ENCODE measurements at regions not wholly inside any gene's neighbourhood (a gene's known extent, or its start where the extent isn't known, plus 50 kb on each side); places are given as distances from the start of the nearest gene placed in this dataset.

- Histone ChIP-seq H3K4me3 (ENCODE audit: extremely low read depth in 1 of 4, insufficient read depth in 2 of 4, low read depth in 3 of 4, low read length in 4 of 4) (no peak overlapping the region), H3K27me3 (replicated peaks in 1 of 4; ENCODE audit: control insufficient read depth in 3 of 4, extremely low read depth in 1 of 4, insufficient read depth in 3 of 4, low read length in 3 of 4) (no peaks in the 10 kb centered on the region), H3K4me2 (ENCODE audit: insufficient read depth in 1 of 2, low read depth in 2 of 2, low read length in 2 of 2) (no peak overlapping the region), H2BK12ac (ENCODE audit: low read depth, low read length) (no peak overlapping the region), H3K36me3 (ENCODE audit: control insufficient read depth in 2 of 4, insufficient read depth in 4 of 4, low read length in 3 of 4) (no peaks in the 10 kb centered on the region), H2BK20ac (ENCODE audit: low read length) (no peak overlapping the region), H3K14ac (ENCODE audit: insufficient read length) (no peak overlapping the region), H3K18ac (ENCODE audit: extremely low read depth, low read length) (no peak overlapping the region), H4K5ac (ENCODE audit: insufficient read length, low read depth, low read length) (no peak overlapping the region), H2BK5ac (ENCODE audit: low read depth, low read length) (no peak overlapping the region), H2AK5ac (ENCODE audit: low read depth, low read length) (no peak overlapping the region), H2AFZ (ENCODE audit: low read length) (no peak overlapping the region), H2BK120ac (replicated peaks; ENCODE audit: low read depth, low read length) (no peak overlapping the region), H3K4ac (replicated peaks; ENCODE audit: insufficient read length, low read depth, low read length) (no peak overlapping the region), H4K8ac (ENCODE audit: extremely low read depth, insufficient read depth, low read length) (no peak overlapping the region), H3K23me2 (ENCODE audit: low read depth, low read length) (no peaks in the 10 kb centered on the region), H3K27ac (ENCODE audit: low read depth, low read length) (no peak overlapping the region), H3K56ac (replicated peaks; ENCODE audit: insufficient read length, low read depth, low read length) (no peak overlapping the region), H3K79me2 (ENCODE audit: control insufficient read depth in 1 of 2, insufficient read depth in 2 of 2, low read length in 2 of 2) (no peaks in the 10 kb centered on the region), H4K91ac (replicated peaks; ENCODE audit: insufficient read length, low read length) (no peak overlapping the region), H2BK15ac (ENCODE audit: low read length) (no peak overlapping the region), H3K23ac (ENCODE audit: insufficient read length) (no peak overlapping the region), H3K9ac (replicated peaks in 1 of 4; ENCODE audit: extremely low read depth in 1 of 4, low read depth in 3 of 4, low read length in 3 of 4) (no peak overlapping the region), H3K4me1 (replicated peaks in 1 of 4; ENCODE audit: control insufficient read depth in 3 of 4, insufficient read depth in 4 of 4, low read length in 3 of 4) (no peaks in the 10 kb centered on the region), H4K20me1 (replicated peaks in 1 of 2; ENCODE audit: control insufficient read depth in 1 of 2, insufficient read depth in 2 of 2, low read length in 2 of 2) (no peaks in the 10 kb centered on the region), H3K9me3 (ENCODE audit: insufficient read depth in 2 of 2, low read depth in 1 of 2, low read length in 1 of 2) (no peaks in the 10 kb centered on the region), H3K79me1 (ENCODE audit: low read depth, low read length) (no peaks in the 10 kb centered on the region)
- ChIA-PET POLR2A (ENCODE audit: partially characterized antibody) (no interaction called here), CTCF (ENCODE audit: partially characterized antibody) (interaction anchor here (1.3 kb wide), 1 partner anchor 23 kb away, joined by 4 read pairs; no protein-coding TSS in a partner anchor)
- DNase-seq (ENCODE audit: low read depth in 1 of 2, low spot score in 2 of 2) (no peak), FAIRE-seq (no peak)
- WGBS, 2 experiments (ENCODE audit: extremely low coverage in 1 of 2, insufficient coverage in 1 of 2, insufficient read length in 1 of 2, insufficient replicate concordance in 2 of 2, low coverage in 1 of 2, low lambda C conversion rate in 2 of 2, missing lambda C conversion rate in 1 of 2) = 91% methylated on average over 1 of the region's 1 CpG; no CpG with 5 or more reads in 1 of the 2 experiments
- TF ChIP-seq NANOG (IDR thresholded peaks at IDR 0.05; ENCODE audit: insufficient read depth, low read depth, low read length, poor library complexity, severe bottlenecking) (no peak), JUND (IDR thresholded peaks at IDR 0.05; ENCODE audit: low read length) (no peak), NRF1 (IDR thresholded peaks at IDR 0.05; ENCODE audit: low read depth, low read length) (no peak), RFX5 (IDR thresholded peaks at IDR 0.05; ENCODE audit: borderline replicate concordance, low read depth, low read length) (no peak), EP300 (IDR thresholded peaks at IDR 0.05; ENCODE audit: borderline replicate concordance in 1 of 2, low read depth in 2 of 2, low read length in 2 of 2) (no peak), FOSL1 (IDR thresholded peaks at IDR 0.05; ENCODE audit: insufficient read depth, low read depth, low read length) (no peak), CHD1 (IDR thresholded peaks at IDR 0.05; ENCODE audit: low read depth, low read length) (no peak), KDM1A (IDR thresholded peaks at IDR 0.05; ENCODE audit: borderline replicate concordance, low read length) (no peak), POLR2AphosphoS5 (IDR thresholded peaks at IDR 0.05; ENCODE audit: low read depth, low read length) (no peak), CREB1 (IDR thresholded peaks at IDR 0.05) (no peak), CTBP2 (IDR thresholded peaks at IDR 0.05; ENCODE audit: borderline replicate concordance, insufficient read depth, insufficient read length, low read length) (no peak), TBP (IDR thresholded peaks at IDR 0.05; ENCODE audit: low read depth, low read length) (no peak), SUZ12 (IDR thresholded peaks at IDR 0.05; ENCODE audit: low read length) (no peak), BRCA1 (IDR thresholded peaks at IDR 0.05; ENCODE audit: low read depth, low read length) (no peak)
- TF ChIP-seq, protein P1, sequence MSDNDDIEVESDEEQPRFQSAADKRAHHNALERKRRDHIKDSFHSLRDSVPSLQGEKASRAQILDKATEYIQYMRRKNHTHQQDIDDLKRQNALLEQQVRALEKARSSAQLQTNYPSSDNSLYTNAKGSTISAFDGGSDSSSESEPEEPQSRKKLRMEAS (IDR thresholded peaks at IDR 0.05) = no peak
Observed at GRCh38 chr5:99035942-99036341, 107.1 kb upstream of the CHD1 start.

Measured in H1 (cell line).